ENCODE measurements at regions not wholly inside any gene's neighbourhood (a gene's known extent, or its start where the extent isn't known, plus 50 kb on each side); places are given as distances from the start of the nearest gene placed in this dataset.

DNA sequence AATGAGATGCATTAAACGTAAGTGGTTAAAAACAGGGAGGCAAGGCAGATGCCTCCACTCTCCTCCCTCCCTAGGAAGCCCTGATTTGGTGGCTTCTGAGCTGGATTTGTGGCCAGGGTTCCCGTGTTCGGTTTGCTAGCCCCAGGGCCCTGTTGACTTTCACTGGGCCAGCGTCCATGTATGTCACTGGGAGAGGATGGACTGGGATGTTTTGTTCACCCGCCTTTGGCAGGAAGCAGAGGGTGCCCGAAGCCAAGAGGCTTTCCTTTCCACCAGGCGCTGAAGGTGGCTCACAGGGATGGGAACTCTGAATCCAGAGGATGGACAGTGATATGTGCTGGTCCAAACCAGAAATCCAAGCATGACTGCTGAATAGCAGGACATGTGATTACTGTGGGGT lies 146.6 kb downstream of the CSNK2A3 start:
- TF ChIP-seq, protein P1, sequence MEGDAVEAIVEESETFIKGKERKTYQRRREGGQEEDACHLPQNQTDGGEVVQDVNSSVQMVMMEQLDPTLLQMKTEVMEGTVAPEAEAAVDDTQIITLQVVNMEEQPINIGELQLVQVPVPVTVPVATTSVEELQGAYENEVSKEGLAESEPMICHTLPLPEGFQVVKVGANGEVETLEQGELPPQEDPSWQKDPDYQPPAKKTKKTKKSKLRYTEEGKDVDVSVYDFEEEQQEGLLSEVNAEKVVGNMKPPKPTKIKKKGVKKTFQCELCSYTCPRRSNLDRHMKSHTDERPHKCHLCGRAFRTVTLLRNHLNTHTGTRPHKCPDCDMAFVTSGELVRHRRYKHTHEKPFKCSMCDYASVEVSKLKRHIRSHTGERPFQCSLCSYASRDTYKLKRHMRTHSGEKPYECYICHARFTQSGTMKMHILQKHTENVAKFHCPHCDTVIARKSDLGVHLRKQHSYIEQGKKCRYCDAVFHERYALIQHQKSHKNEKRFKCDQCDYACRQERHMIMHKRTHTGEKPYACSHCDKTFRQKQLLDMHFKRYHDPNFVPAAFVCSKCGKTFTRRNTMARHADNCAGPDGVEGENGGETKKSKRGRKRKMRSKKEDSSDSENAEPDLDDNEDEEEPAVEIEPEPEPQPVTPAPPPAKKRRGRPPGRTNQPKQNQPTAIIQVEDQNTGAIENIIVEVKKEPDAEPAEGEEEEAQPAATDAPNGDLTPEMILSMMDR (conservative IDR thresholded peaks at IDR 0.05; ENCODE audit: low read length) = no peak
- TF ChIP-seq EZH2phosphoT487 (IDR thresholded peaks at IDR 0.05; ENCODE audit: borderline replicate concordance, low read depth, low read length) = no peak

Measured in OCI-LY7 (cell line).